GM23338 (cell line): ENCODE measurements at regions not wholly inside any gene's neighbourhood (a gene's known extent, or its start where the extent isn't known, plus 50 kb on each side); places are given as distances from the start of the nearest gene placed in this dataset.

Experiments
- ETS1 ChIP-seq: IDR thresholded peaks from 2 replicates; pipeline ENCODE4 v1.6.1; 2016; ENCODE audit warnings: antibody characterized with exemption
- EZH2 ChIP-seq: fragments of 200-600 bp; sonication (generic); IDR thresholded peaks from one replicate; pipeline ENCODE4 v1.8.0; 2017; ENCODE audit warnings: antibody characterized with exemption, mild to moderate bottlenecking, low read depth; ENCODE audit not compliant: unreplicated experiment
- EZH2phosphoT487 ChIP-seq: fragments of 200-600 bp; sonication (generic); IDR thresholded peaks from one replicate; pipeline ENCODE4 v1.8.1; 2018; ENCODE audit warnings: antibody characterized with exemption; ENCODE audit not compliant: unreplicated experiment
- JUNB ChIP-seq: IDR thresholded peaks from one replicate; pipeline ENCODE4 v1.6.1; 2016; ENCODE audit warnings: antibody characterized with exemption; ENCODE audit not compliant: unreplicated experiment
- POLR2AphosphoS5 ChIP-seq: IDR thresholded peaks from 2 replicates; pipeline ENCODE4 v1.6.1; 2016; ENCODE audit warnings: antibody characterized with exemption, low read depth
- TF ChIP-seq, protein P1 (sequence below): fragments of 250-450 bp; sonication (Bioruptor Pico); IDR thresholded peaks from 2 replicates; pipeline ENCODE4 v1.5.0; 2020; ENCODE audit warnings: mild to moderate bottlenecking, moderate library complexity

DNA sequence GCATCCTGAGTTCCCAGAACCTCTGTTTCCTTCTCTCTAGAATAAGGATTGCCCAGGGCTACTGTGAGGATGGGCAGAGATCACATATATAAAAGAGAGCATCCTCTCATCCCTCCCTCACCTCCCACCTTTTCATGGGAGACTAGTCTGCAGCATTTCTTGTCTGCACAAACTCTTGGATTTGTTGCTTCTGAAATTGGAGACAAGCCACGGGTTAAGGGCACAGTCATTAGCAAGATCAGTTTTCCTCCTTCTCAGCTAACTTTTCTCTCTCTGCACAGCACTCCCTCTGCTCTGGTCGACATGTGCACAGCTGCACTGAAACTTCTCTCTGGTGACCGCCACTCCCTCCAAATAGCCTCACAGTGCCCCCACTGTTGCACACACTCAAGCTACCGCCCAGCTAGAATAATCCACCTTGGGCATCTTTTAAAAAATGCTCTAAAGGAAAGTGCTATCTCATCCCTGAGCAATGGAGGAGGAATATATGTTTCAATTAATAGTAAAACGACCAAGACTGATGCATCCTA, 50.9 kb upstream of the DUSP22 start (continued):
- TF ChIP-seq, protein P1, sequence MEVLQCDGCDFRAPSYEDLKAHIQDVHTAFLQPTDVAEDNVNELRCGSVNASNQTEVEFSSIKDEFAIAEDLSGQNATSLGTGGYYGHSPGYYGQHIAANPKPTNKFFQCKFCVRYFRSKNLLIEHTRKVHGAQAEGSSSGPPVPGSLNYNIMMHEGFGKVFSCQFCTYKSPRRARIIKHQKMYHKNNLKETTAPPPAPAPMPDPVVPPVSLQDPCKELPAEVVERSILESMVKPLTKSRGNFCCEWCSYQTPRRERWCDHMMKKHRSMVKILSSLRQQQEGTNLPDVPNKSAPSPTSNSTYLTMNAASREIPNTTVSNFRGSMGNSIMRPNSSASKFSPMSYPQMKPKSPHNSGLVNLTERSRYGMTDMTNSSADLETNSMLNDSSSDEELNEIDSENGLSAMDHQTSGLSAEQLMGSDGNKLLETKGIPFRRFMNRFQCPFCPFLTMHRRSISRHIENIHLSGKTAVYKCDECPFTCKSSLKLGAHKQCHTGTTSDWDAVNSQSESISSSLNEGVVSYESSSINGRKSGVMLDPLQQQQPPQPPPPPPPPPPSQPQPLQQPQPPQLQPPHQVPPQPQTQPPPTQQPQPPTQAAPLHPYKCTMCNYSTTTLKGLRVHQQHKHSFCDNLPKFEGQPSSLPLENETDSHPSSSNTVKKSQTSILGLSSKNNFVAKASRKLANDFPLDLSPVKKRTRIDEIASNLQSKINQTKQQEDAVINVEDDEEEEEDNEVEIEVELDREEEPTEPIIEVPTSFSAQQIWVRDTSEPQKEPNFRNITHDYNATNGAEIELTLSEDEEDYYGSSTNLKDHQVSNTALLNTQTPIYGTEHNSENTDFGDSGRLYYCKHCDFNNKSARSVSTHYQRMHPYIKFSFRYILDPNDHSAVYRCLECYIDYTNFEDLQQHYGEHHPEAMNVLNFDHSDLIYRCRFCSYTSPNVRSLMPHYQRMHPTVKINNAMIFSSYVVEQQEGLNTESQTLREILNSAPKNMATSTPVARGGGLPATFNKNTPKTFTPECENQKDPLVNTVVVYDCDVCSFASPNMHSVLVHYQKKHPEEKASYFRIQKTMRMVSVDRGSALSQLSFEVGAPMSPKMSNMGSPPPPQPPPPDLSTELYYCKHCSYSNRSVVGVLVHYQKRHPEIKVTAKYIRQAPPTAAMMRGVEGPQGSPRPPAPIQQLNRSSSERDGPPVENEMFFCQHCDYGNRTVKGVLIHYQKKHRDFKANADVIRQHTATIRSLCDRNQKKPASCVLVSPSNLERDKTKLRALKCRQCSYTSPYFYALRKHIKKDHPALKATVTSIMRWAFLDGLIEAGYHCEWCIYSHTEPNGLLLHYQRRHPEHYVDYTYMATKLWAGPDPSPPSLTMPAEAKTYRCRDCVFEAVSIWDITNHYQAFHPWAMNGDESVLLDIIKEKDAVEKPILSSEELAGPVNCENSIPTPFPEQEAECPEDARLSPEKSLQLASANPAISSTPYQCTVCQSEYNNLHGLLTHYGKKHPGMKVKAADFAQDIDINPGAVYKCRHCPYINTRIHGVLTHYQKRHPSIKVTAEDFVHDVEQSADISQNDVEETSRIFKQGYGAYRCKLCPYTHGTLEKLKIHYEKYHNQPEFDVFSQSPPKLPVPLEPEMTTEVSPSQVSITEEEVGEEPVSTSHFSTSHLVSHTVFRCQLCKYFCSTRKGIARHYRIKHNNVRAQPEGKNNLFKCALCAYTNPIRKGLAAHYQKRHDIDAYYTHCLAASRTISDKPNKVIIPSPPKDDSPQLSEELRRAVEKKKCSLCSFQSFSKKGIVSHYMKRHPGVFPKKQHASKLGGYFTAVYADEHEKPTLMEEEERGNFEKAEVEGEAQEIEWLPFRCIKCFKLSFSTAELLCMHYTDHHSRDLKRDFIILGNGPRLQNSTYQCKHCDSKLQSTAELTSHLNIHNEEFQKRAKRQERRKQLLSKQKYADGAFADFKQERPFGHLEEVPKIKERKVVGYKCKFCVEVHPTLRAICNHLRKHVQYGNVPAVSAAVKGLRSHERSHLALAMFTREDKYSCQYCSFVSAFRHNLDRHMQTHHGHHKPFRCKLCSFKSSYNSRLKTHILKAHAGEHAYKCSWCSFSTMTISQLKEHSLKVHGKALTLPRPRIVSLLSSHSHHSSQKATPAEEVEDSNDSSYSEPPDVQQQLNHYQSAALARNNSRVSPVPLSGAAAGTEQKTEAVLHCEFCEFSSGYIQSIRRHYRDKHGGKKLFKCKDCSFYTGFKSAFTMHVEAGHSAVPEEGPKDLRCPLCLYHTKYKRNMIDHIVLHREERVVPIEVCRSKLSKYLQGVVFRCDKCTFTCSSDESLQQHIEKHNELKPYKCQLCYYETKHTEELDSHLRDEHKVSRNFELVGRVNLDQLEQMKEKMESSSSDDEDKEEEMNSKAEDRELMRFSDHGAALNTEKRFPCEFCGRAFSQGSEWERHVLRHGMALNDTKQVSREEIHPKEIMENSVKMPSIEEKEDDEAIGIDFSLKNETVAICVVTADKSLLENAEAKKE (CRISPR knock-in tag) = no peak
- TF ChIP-seq ETS1 = no peak
- no peak for TF ChIP-seq EZH2phosphoT487
- no peak for TF ChIP-seq POLR2AphosphoS5
- TF ChIP-seq EZH2 = no peak
- TF ChIP-seq JUNB = no peak
